Gastroesophageal sphincter (tissue), 3 donors: ENCODE measurements at regions not wholly inside any gene's neighbourhood (a gene's known extent, or its start where the extent isn't known, plus 50 kb on each side); places are given as distances from the start of the nearest gene placed in this dataset.

ENCODE experiments used
- CTCF ChIP-seq, 4 experiments: fragments of 200-600 bp in 2 of 4; fragments of 450-650 bp in 2 of 4; sonication (generic) in 1 of 4; IDR thresholded peaks; one replicate each; pipeline ENCODE4 v1.5.1; 2017 to 2019; ENCODE audit warnings: antibody characterized with exemption in 4 of 4, mild to moderate bottlenecking in 2 of 4, moderate library complexity in 2 of 4
- POLR2AphosphoS5 ChIP-seq: sonication (generic); formaldehyde crosslinking; IDR thresholded peaks from one replicate; pipeline ENCODE4 v1.6.1; 2017; ENCODE audit warnings: antibody characterized with exemption

GRCh38 chr15:95519887-95520286, 810.6 kb upstream of the NR2F2 start:
- no peak for TF ChIP-seq POLR2AphosphoS5
- no peak for TF ChIP-seq CTCF (IDR thresholded peaks at IDR 0.05)
